Lower leg skin (tissue), 3 donors: ENCODE measurements at regions not wholly inside any gene's neighbourhood (a gene's known extent, or its start where the extent isn't known, plus 50 kb on each side); places are given as distances from the start of the nearest gene placed in this dataset.

Experiments used
- CTCF ChIP-seq, 3 donors: fragments of 450-650 bp; IDR thresholded peaks; one replicate each; pipeline ENCODE4 v1.5.1; 2016; ENCODE audit warnings: antibody characterized with exemption in 3 of 3, mild to moderate bottlenecking in 3 of 3, moderate library complexity in 2 of 3
- POLR2A ChIP-seq, 2 donors: fragments of 450-650 bp; IDR thresholded peaks; one replicate each; pipeline ENCODE4 v1.6.1; 2016 to 2017; ENCODE audit warnings: antibody characterized with exemption in 2 of 2, mild to moderate bottlenecking in 1 of 2, moderate library complexity in 1 of 2

DNA sequence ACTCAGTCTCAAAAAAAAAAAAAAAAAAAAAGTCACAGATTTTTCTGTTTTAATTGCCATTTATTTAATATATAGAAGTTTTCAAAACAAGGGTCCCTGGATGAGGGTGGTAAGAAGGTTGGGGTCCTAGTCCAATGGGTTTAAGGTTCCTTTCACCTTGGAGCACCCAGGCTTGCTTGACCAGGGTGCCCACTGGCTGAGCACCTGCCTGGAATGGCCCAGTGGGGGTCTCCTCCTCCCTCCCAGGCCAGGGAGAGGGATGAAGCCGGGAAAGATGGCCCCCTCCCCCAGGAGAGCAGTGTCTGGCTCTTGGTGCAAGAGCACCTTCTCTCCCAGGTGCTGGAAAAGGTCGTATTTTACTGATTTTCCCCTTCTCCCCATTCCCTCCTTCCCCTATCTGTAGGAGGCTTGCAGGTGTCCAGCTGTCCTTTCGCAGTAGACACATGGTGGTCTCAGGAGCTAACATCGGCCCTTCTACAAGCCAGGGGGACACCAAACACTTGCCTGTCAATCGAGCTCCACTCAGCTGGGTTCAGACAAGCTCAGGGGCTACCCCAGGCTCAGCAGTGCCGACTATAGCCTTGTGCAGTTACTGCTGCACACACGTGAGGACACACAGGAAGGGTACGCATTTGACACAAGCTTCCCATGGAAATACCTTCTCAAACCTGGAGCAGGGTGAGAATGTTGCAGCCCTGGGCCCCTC is 112.3 kb upstream of the KLF13 start:
- TF ChIP-seq CTCF (IDR thresholded peaks at IDR 0.05) (no peak), POLR2A (IDR thresholded peaks at IDR 0.05) (no peak)
